SH-SY5Y (cell line): ENCODE measurements at regions not wholly inside any gene's neighbourhood (a gene's known extent, or its start where the extent isn't known, plus 50 kb on each side); places are given as distances from the start of the nearest gene placed in this dataset.

Source experiments
- GATA2 ChIP-seq: IDR thresholded peaks from 2 replicates; pipeline ENCODE4 v1.6.1; 2011; ENCODE audit warnings: mild to moderate bottlenecking, low read depth, low read length
- GATA3 ChIP-seq: IDR thresholded peaks from 2 replicates; pipeline ENCODE4 v1.6.1; 2011; ENCODE audit warnings: low read depth, mild to moderate bottlenecking, low read length, moderate library complexity

DNA sequence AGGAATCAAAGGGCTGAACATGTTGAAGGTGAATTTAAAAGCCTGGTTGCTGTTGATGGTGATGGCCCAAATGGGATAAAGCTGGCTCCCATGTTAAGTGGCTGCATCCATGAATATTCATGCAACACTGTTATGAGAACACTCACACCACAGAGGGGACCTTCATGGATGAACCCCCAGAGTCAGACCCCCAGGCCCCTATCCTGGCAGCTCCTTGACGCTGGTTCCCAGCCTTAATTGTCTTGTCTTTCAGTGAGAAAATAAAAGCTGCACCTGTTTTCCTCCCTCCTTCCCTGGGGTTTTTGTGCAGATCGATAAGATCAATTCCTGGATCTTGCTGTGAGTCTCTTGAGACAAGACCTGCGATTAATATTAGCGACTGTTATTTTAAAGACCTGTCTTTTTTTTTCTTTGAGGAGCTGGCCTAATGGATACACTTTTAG is 371.7 kb downstream of the ICE1 start:
- no peak for TF ChIP-seq GATA3
- TF ChIP-seq GATA2 = no peak
